Smooth muscle cell (in vitro differentiated cells): ENCODE measurements at regions not wholly inside any gene's neighbourhood (a gene's known extent, or its start where the extent isn't known, plus 50 kb on each side); places are given as distances from the start of the nearest gene placed in this dataset.

Source experiments
- DNase-seq: peaks from one replicate; lab custom pipeline; 2025; ENCODE audit not compliant: unreplicated experiment; lab: John Stamatoyannopoulos, UW
- H2AFZ ChIP-seq: fragments of 200-600 bp; sonication (generic); 2 replicates; pipeline ENCODE4 v1.6.0; 2016; ENCODE audit warnings: antibody characterized with exemption, low read depth, mild to moderate bottlenecking
- H3F3A ChIP-seq: fragments of 200-600 bp; sonication (generic); 2 replicates; pipeline ENCODE4 v1.6.0; 2017; ENCODE audit warnings: antibody characterized with exemption, low read depth
- H3K27ac ChIP-seq: fragments of 200-600 bp; sonication (generic); 2 replicates; pipeline ENCODE4 v1.5.1; 2016; ENCODE audit warnings: low read depth, mild to moderate bottlenecking
- H3K27me3 ChIP-seq: fragments of 200-600 bp; sonication (generic); 2 replicates; pipeline ENCODE4 v1.6.1; 2016; ENCODE audit warnings: low read depth, mild to moderate bottlenecking
- H3K36me3 ChIP-seq: fragments of 200-600 bp; sonication (generic); 2 replicates; pipeline ENCODE4 v1.5.1; 2016; ENCODE audit warnings: low read depth
- H3K4me1 ChIP-seq: fragments of 200-600 bp; sonication (generic); 2 replicates; pipeline ENCODE4 v1.5.1; 2016; ENCODE audit warnings: low read depth
- H3K4me2 ChIP-seq: fragments of 200-600 bp; sonication (generic); 2 replicates; pipeline ENCODE4 v1.6.0; 2016; ENCODE audit warnings: mild to moderate bottlenecking
- H3K4me3 ChIP-seq: fragments of 200-600 bp; sonication (generic); 2 replicates; pipeline ENCODE4 v1.5.1; 2016; ENCODE audit warnings: mild to moderate bottlenecking
- H3K79me2 ChIP-seq: fragments of 200-600 bp; sonication (generic); 2 replicates; pipeline ENCODE4 v1.6.0; 2016; ENCODE audit warnings: low read depth, mild to moderate bottlenecking
- H3K9ac ChIP-seq: fragments of 200-600 bp; sonication (generic); 2 replicates; pipeline ENCODE4 v1.6.0; 2016; ENCODE audit warnings: low read depth
- H3K9me3 ChIP-seq: fragments of 200-600 bp; sonication (generic); replicated peaks from 2 replicates; pipeline ENCODE4 v1.5.1; 2016; ENCODE audit warnings: low read depth
- H4K20me1 ChIP-seq: fragments of 200-600 bp; sonication (generic); 2 replicates; pipeline ENCODE4 v1.6.0; 2016; ENCODE audit warnings: low read depth
- CTCF ChIP-seq: fragments of 200-600 bp; sonication (generic); IDR thresholded peaks from 2 replicates; pipeline ENCODE4 v1.5.1; 2017; ENCODE audit warnings: borderline replicate concordance, mild to moderate bottlenecking, antibody characterized with exemption; ENCODE audit not compliant: insufficient read depth, poor library complexity, severe bottlenecking
- WGBS: methylation state at CpG from one replicate; pipeline ENCODE4 v1.1.7; 2016; ENCODE audit warnings: low lambda C conversion rate; 5-methylcytosine and 5-hydroxymethylcytosine counted together

- no peak for TF ChIP-seq CTCF
- Histone ChIP-seq H4K20me1 (no peaks in the 10 kb centered on the region), H3F3A (no peaks in the 10 kb centered on the region), H3K4me2 (no peak overlapping the region), H3K27me3 (no peaks in the 10 kb centered on the region), H3K27ac (no peak overlapping the region), H3K79me2 (no peaks in the 10 kb centered on the region), H3K9ac (no peak overlapping the region), H3K4me1 (no peaks in the 10 kb centered on the region), H3K4me3 (no peak overlapping the region), H2AFZ (no peak overlapping the region), H3K36me3 (no peaks in the 10 kb centered on the region), H3K9me3 (no peaks in the 10 kb centered on the region)
- DNase-seq: no peak
- 76% methylated on average over 7 of the region's 7 CpGs for WGBS
These were observed 507.0 kb downstream of the TBL1XR1 start for GRCh38 chr3:176690083-176690869.

GRCh38 chr3:176687754-176688153, 509.5 kb downstream of the TBL1XR1 start:
- H2AFZ ChIP-seq: no peak overlapping the region
- H3K36me3 ChIP-seq: no peaks in the 10 kb centered on the region
- no peak overlapping the region for H3K9ac ChIP-seq
- no peaks in the 10 kb centered on the region for H3K79me2 ChIP-seq
- H3K4me1 ChIP-seq: no peaks in the 10 kb centered on the region
- no peak overlapping the region for H3K27ac ChIP-seq
- no peaks in the 10 kb centered on the region for H3F3A ChIP-seq
- H4K20me1 ChIP-seq: no peaks in the 10 kb centered on the region
- H3K4me3 ChIP-seq: no peak overlapping the region
- H3K9me3 ChIP-seq: no peaks in the 10 kb centered on the region
- no peaks in the 10 kb centered on the region for H3K27me3 ChIP-seq
- DNase-seq: no peak
- TF ChIP-seq CTCF: no peak
- no peak overlapping the region for H3K4me2 ChIP-seq
- 96% methylated on average over 2 of the region's 2 CpGs for WGBS

- no peaks in the 10 kb centered on the region for H3K79me2 ChIP-seq
- no peak overlapping the region for H3K27ac ChIP-seq
- DNase-seq: no peak
- no peak overlapping the region for H2AFZ ChIP-seq
- H4K20me1 ChIP-seq: no peaks in the 10 kb centered on the region
- no peaks in the 10 kb centered on the region for H3K36me3 ChIP-seq
- no peaks in the 10 kb centered on the region for H3K27me3 ChIP-seq
- no peak overlapping the region for H3K4me2 ChIP-seq
- WGBS: 85% methylated on average over 2 of the region's 2 CpGs
- no peak overlapping the region for H3K9ac ChIP-seq
- H3K9me3 ChIP-seq: no peaks in the 10 kb centered on the region
- no peak for TF ChIP-seq CTCF
- no peak overlapping the region for H3K4me3 ChIP-seq
- no peaks in the 10 kb centered on the region for H3F3A ChIP-seq
- H3K4me1 ChIP-seq: no peaks in the 10 kb centered on the region
These were observed 513.9 kb downstream of the TBL1XR1 start for GRCh38 chr3:176683382-176683781.
